Stimulated activated naive CD8-positive, alpha-beta T cell treated with anti-CD3 and anti-CD28 coated beads, Interleukin-15, Interleukin-2, amounts not matched to agents 100 ng/mL and 50 ng/mL, for 24 hours (primary cell): ENCODE measurements at regions not wholly inside any gene's neighbourhood (a gene's known extent, or its start where the extent isn't known, plus 50 kb on each side); places are given as distances from the start of the nearest gene placed in this dataset.

ENCODE experiments used
- H3K27ac Mint-ChIP-seq: one replicate; pipeline ENCODE4 v1.8.0; 2021; ENCODE audit warnings: mild to moderate bottlenecking, mixed read lengths
- H3K27me3 Mint-ChIP-seq: one replicate; pipeline ENCODE4 v1.8.0; 2021; ENCODE audit warnings: mixed read lengths
- H3K36me3 Mint-ChIP-seq: one replicate; pipeline ENCODE4 v1.8.0; 2021; ENCODE audit warnings: low read depth, mixed read lengths
- H3K4me1 Mint-ChIP-seq: one replicate; pipeline ENCODE4 v1.8.0; 2021; ENCODE audit warnings: low read depth, mixed read lengths
- H3K4me3 Mint-ChIP-seq: one replicate; pipeline ENCODE4 v1.8.0; 2021; ENCODE audit warnings: mild to moderate bottlenecking, mixed read lengths
- H3K9me3 Mint-ChIP-seq: one replicate; pipeline ENCODE4 v1.8.0; 2021; ENCODE audit warnings: mixed read lengths

GRCh38 chr17:56074361-56074890 lies 78.8 kb upstream of the ANKFN1 start:
- no peak overlapping the region for H3K4me3 Mint-ChIP-seq

GRCh38 chr17:56076980-56077379 lies 76.3 kb upstream of the ANKFN1 start:
- Mint-ChIP-seq H3K27ac (no peak overlapping the region), H3K27me3 (peaks cover 8% of the 10 kb centered on the region), H3K4me3 (no peak overlapping the region), H3K4me1 (no peaks in the 10 kb centered on the region), H3K36me3 (no peaks in the 10 kb centered on the region), H3K9me3 (peaks cover 20% of the 10 kb centered on the region)

More at GRCh38 chr17:56074361-56074890, 78.8 kb upstream of the ANKFN1 start:
- Mint-ChIP-seq H3K27ac (no peak overlapping the region), H3K36me3 (no peaks in the 10 kb centered on the region), H3K9me3 (peaks cover 17% of the 10 kb centered on the region), H3K4me1 (no peaks in the 10 kb centered on the region), H3K27me3 (peaks cover 7% of the 10 kb centered on the region)

- Mint-ChIP-seq H3K36me3 (no peaks in the 10 kb centered on the region), H3K4me3 (no peak overlapping the region), H3K9me3 (peaks cover 11% of the 10 kb centered on the region), H3K27me3 (peaks cover 8% of the 10 kb centered on the region), H3K4me1 (no peaks in the 10 kb centered on the region), H3K27ac (no peak overlapping the region)
Measured at GRCh38 chr17:56083475-56083874, 69.8 kb upstream of the ANKFN1 start.

GRCh38 chr17:56085576-56086267 lies 67.6 kb upstream of the ANKFN1 start:
- H3K36me3 Mint-ChIP-seq, result no peaks in the 10 kb centered on the region
- H3K27me3 Mint-ChIP-seq, result peaks cover 3% of the 10 kb centered on the region
- no peak overlapping the region for H3K27ac Mint-ChIP-seq
- no peak overlapping the region for H3K4me3 Mint-ChIP-seq
- H3K9me3 Mint-ChIP-seq, result peaks cover 4% of the 10 kb centered on the region
- H3K4me1 Mint-ChIP-seq, result no peaks in the 10 kb centered on the region

- H3K4me3 Mint-ChIP-seq, result no peak overlapping the region
- no peaks in the 10 kb centered on the region for H3K36me3 Mint-ChIP-seq
Measured at GRCh38 chr17:56087199-56087598, 66.1 kb upstream of the ANKFN1 start.

GRCh38 chr17:56096026-56096810 lies 57.1 kb upstream of the ANKFN1 start:
- no peaks in the 10 kb centered on the region for H3K9me3 Mint-ChIP-seq
- no peaks in the 10 kb centered on the region for H3K36me3 Mint-ChIP-seq
- peaks cover 3% of the 10 kb centered on the region for H3K27me3 Mint-ChIP-seq
- no peak overlapping the region for H3K4me3 Mint-ChIP-seq
- no peak overlapping the region for H3K27ac Mint-ChIP-seq
- no peaks in the 10 kb centered on the region for H3K4me1 Mint-ChIP-seq

More at GRCh38 chr17:56087199-56087598, 66.1 kb upstream of the ANKFN1 start:
- H3K4me1 Mint-ChIP-seq, result no peaks in the 10 kb centered on the region
- H3K9me3 Mint-ChIP-seq, result peaks cover 4% of the 10 kb centered on the region
- H3K27me3 Mint-ChIP-seq, result peaks cover 3% of the 10 kb centered on the region
- no peak overlapping the region for H3K27ac Mint-ChIP-seq

DNA sequence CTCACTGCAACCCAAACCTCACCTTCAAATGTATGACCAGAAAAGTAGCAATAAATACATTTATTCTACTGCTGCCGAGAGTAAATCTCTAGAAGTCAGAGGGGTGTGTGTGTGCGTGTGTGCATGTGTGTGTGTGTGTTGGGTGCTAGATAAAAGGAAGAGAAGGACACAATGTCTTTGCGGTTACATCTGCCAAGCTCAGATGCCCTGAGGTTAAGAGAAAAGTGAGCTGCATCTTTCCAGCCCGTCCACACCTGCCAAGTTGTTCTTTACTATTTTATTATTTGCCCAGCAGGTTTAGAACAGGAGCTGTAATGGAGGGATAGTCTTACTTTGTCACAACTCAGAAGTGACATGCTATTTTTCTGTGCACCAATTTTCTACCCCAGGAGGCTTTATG lies 54.5 kb upstream of the ANKFN1 start:
- no peak overlapping the region for H3K27ac Mint-ChIP-seq
- no peaks in the 10 kb centered on the region for H3K36me3 Mint-ChIP-seq
- no peaks in the 10 kb centered on the region for H3K4me1 Mint-ChIP-seq
- no peak overlapping the region for H3K4me3 Mint-ChIP-seq
- no peaks in the 10 kb centered on the region for H3K27me3 Mint-ChIP-seq
- no peaks in the 10 kb centered on the region for H3K9me3 Mint-ChIP-seq

GRCh38 chr17:56099649-56100048 lies 53.6 kb upstream of the ANKFN1 start:
- Mint-ChIP-seq H3K4me1 (no peaks in the 10 kb centered on the region), H3K27ac (no peak overlapping the region), H3K36me3 (no peaks in the 10 kb centered on the region), H3K4me3 (no peak overlapping the region), H3K27me3 (no peaks in the 10 kb centered on the region), H3K9me3 (no peaks in the 10 kb centered on the region)
